OCI-LY7 (cell line): ENCODE measurements at regions not wholly inside any gene's neighbourhood (a gene's known extent, or its start where the extent isn't known, plus 50 kb on each side); places are given as distances from the start of the nearest gene placed in this dataset.

Experiments
- BruUV-seq: library from RNA; stranded (reverse); fragments of 400-500 nt; replicated peaks from 2 replicates; lab custom pipeline; 2021; lab: Mats Ljungman, UMichigan
- CTCF ChIA-PET: fragments of 300-600 bp; sonication (Branson Sonifier 250); formaldehyde crosslinking; loops from one replicate; lab custom pipeline; 2022; ENCODE audit warnings: antibody characterized with exemption; ENCODE audit not compliant: unreplicated experiment; lab: Charles Lee
- POLR2A ChIA-PET: fragments of 300-600 bp; sonication (Branson Sonifier 250); formaldehyde crosslinking; loops from one replicate; lab custom pipeline; 2022; ENCODE audit warnings: antibody characterized with exemption; lab: Charles Lee
- DNase-seq: peaks from one replicate; pipeline ENCODE4 v3.0.0-alpha.2; 2015; ENCODE audit warnings: low spot score
- H2AFZ ChIP-seq: fragments of 200-600 bp; sonication (generic), shearing (Covaris generic); 2 replicates; pipeline ENCODE4 v1.6.1; 2014; ENCODE audit warnings: mild to moderate bottlenecking, antibody characterized with exemption, low read length, moderate library complexity
- H3K27ac ChIP-seq: fragments of 200-600 bp; sonication (generic); 2 replicates; pipeline ENCODE4 v1.5.1; 2014; ENCODE audit warnings: mixed run types, low read depth, mild to moderate bottlenecking, moderate library complexity, low read length, inconsistent platforms; ENCODE audit not compliant: poor library complexity, severe bottlenecking
- H3K36me3 ChIP-seq: fragments of 200-600 bp; sonication (generic); 2 replicates; pipeline ENCODE4 v1.6.1; 2014; ENCODE audit warnings: mild to moderate bottlenecking, antibody characterized with exemption, low read length, moderate library complexity, mixed read lengths; ENCODE audit not compliant: insufficient read depth
- H3K4me1 ChIP-seq: fragments of 200-600 bp; sonication (generic); 2 replicates; pipeline ENCODE4 v1.5.1; 2014; ENCODE audit warnings: mild to moderate bottlenecking, low read length; ENCODE audit not compliant: insufficient read depth, poor library complexity, severe bottlenecking
- H3K4me2 ChIP-seq: fragments of 200-600 bp; sonication (generic); 2 replicates; pipeline ENCODE4 v1.6.1; 2014; ENCODE audit warnings: mild to moderate bottlenecking, low read length
- H3K4me3 ChIP-seq: fragments of 200-600 bp; sonication (generic); 2 replicates; pipeline ENCODE4 v1.5.1; 2014; ENCODE audit warnings: mild to moderate bottlenecking, low read depth, low read length; ENCODE audit not compliant: poor library complexity, severe bottlenecking
- H3K79me2 ChIP-seq: fragments of 200-600 bp; sonication (generic); 2 replicates; pipeline ENCODE4 v1.6.1; 2016; ENCODE audit warnings: low read depth, mild to moderate bottlenecking, low read length, moderate library complexity, mixed read lengths; ENCODE audit not compliant: insufficient read depth
- H3K9me2 ChIP-seq: fragments of 200-600 bp; sonication (generic); 2 replicates; pipeline ENCODE4 v1.6.1; 2016; ENCODE audit warnings: mild to moderate bottlenecking, low read length, mixed read lengths; ENCODE audit not compliant: insufficient read depth
- H3K9me3 ChIP-seq: fragments of 200-600 bp; sonication (generic); 2 replicates; pipeline ENCODE4 v1.6.1; 2014; ENCODE audit warnings: mild to moderate bottlenecking, mixed run types, low read length, mixed read lengths
- H4K20me1 ChIP-seq: fragments of 200-600 bp; sonication (generic); 2 replicates; pipeline ENCODE4 v1.6.1; 2014; ENCODE audit warnings: mild to moderate bottlenecking, antibody characterized with exemption, low read length, moderate library complexity, mixed read lengths; ENCODE audit not compliant: insufficient read depth
- CTCF ChIP-seq: fragments of 200-600 bp; sonication (generic); conservative IDR thresholded peaks from 2 replicates; pipeline ENCODE4 v1.5.1; 2014; ENCODE audit warnings: mild to moderate bottlenecking, antibody characterized with exemption, low read length, moderate library complexity, mixed read lengths
- EZH2phosphoT487 ChIP-seq: fragments of 200-600 bp; sonication (generic); IDR thresholded peaks from 2 replicates; pipeline ENCODE4 v1.6.1; 2018; ENCODE audit warnings: low read depth, borderline replicate concordance, mild to moderate bottlenecking, mixed run types, antibody characterized with exemption, low read length, moderate library complexity, mixed read lengths
- intact Hi-C: fragments of 100-400 bp; cut with micrococcal nuclease; formaldehyde crosslinking; loops from one replicate; pipeline ENCODE4 v1.10.0; 2022; ENCODE audit not compliant: unreplicated experiment

DNA sequence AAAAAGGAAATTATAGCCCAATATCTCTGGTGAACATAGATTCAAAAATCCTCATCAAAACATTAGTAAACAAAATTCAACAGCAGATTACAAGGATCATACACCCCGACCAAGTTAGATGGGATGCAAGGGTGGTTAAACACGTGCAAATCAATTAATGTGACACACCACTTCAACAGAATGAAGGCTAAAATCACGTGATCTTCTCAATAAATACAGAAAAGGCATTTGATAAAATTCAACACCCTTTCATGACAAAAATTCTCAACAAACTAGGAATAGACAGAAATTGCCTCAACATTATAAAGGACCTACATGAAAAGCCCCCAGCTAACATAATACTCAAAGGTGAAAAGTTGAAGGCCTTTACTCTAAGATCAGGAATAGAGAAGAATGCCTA is 590.8 kb upstream of the FZD8 start:
- ChIA-PET CTCF (no interaction called here), POLR2A (no interaction called here)
- Histone ChIP-seq H3K36me3 (no peaks in the 10 kb centered on the region), H3K27ac (no peak overlapping the region), H3K4me2 (no peak overlapping the region), H3K79me2 (no peaks in the 10 kb centered on the region), H3K9me2 (no peaks in the 10 kb centered on the region), H3K4me1 (no peaks in the 10 kb centered on the region), H3K9me3 (no peaks in the 10 kb centered on the region), H4K20me1 (no peaks in the 10 kb centered on the region), H2AFZ (no peak overlapping the region), H3K4me3 (no peak overlapping the region)
- intact Hi-C loops: no loop called here
- BruUV-seq: no TSS peak
- TF ChIP-seq CTCF (no peak), EZH2phosphoT487 (no peak)
- DNase-seq: no peak

- ChIA-PET POLR2A (interaction anchor here (0.6 kb wide), 1 partner anchor 588 kb away, joined by 3 read pairs; no protein-coding TSS in a partner anchor), CTCF (no interaction called here)
- H3K36me3 ChIP-seq: no peaks in the 10 kb centered on the region
- H3K9me3 ChIP-seq: no peaks in the 10 kb centered on the region
- no peak overlapping the region for H3K4me2 ChIP-seq
- no peaks in the 10 kb centered on the region for H3K79me2 ChIP-seq
- DNase-seq: no peak
- TF ChIP-seq EZH2phosphoT487: no peak
- TF ChIP-seq CTCF: no peak
- H3K27ac ChIP-seq: no peak overlapping the region
- H3K4me1 ChIP-seq: no peaks in the 10 kb centered on the region
- no peak overlapping the region for H3K4me3 ChIP-seq
- no peak overlapping the region for H2AFZ ChIP-seq
- H3K9me2 ChIP-seq: no peaks in the 10 kb centered on the region
- no peaks in the 10 kb centered on the region for H4K20me1 ChIP-seq
- intact Hi-C loops: no loop called here
- no TSS peak for BruUV-seq
Measured at GRCh38 chr10:36224431-36224985, 582.4 kb upstream of the FZD8 start.

DNA sequence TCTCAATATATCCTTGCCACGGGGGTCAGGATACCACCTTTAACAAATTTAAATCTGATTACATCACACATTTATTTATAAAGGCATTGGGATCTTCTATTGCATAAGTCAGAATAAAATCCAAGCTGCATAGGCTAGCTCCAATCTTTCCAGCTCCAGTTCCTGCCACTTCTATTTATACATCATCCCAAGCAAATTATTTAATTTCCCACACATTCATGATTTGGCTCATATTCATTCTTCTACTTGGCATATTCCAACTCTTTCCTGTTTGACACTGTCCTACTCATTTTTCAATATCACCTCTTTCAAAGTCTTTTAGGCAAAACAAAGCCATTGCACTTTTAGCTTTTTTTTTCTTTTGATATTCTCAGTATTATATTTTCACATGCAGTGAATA is 579.0 kb upstream of the FZD8 start:
- no peaks in the 10 kb centered on the region for H3K4me1 ChIP-seq
- H2AFZ ChIP-seq: no peak overlapping the region
- no peaks in the 10 kb centered on the region for H4K20me1 ChIP-seq
- DNase-seq: no peak
- H3K9me2 ChIP-seq: no peaks in the 10 kb centered on the region
- intact Hi-C loops: no loop called here
- H3K4me2 ChIP-seq: no peak overlapping the region
- no peak for TF ChIP-seq EZH2phosphoT487
- no peak for TF ChIP-seq CTCF
- H3K4me3 ChIP-seq: no peak overlapping the region
- no peaks in the 10 kb centered on the region for H3K79me2 ChIP-seq
- H3K36me3 ChIP-seq: no peaks in the 10 kb centered on the region
- POLR2A ChIA-PET: interaction anchor here (0.7 kb wide), 1 partner anchor 72 kb away, joined by 4 read pairs; no protein-coding TSS in a partner anchor
- H3K27ac ChIP-seq: no peak overlapping the region
- BruUV-seq: no TSS peak
- CTCF ChIA-PET: no interaction called here
- H3K9me3 ChIP-seq: no peaks in the 10 kb centered on the region
